GM12864 (cell line): ENCODE measurements at regions not wholly inside any gene's neighbourhood (a gene's known extent, or its start where the extent isn't known, plus 50 kb on each side); places are given as distances from the start of the nearest gene placed in this dataset.

Experiments
- DNase-seq: peaks from one replicate; pipeline ENCODE4 v3.0.0-alpha.2; 2011; ENCODE audit warnings: low read depth
- H3K4me3 ChIP-seq: 2 replicates; pipeline ENCODE4 v1.5.1; 2011; ENCODE audit warnings: mild to moderate bottlenecking, low read depth, low read length, control low read depth
- TF ChIP-seq, protein P1 (sequence below): IDR thresholded peaks from 2 replicates; pipeline ENCODE4 v1.5.1; 2011; ENCODE audit warnings: low read depth, mild to moderate bottlenecking, moderate library complexity, low read length, control low read depth, inconsistent platforms; ENCODE audit errors: missing control alignments

DNA sequence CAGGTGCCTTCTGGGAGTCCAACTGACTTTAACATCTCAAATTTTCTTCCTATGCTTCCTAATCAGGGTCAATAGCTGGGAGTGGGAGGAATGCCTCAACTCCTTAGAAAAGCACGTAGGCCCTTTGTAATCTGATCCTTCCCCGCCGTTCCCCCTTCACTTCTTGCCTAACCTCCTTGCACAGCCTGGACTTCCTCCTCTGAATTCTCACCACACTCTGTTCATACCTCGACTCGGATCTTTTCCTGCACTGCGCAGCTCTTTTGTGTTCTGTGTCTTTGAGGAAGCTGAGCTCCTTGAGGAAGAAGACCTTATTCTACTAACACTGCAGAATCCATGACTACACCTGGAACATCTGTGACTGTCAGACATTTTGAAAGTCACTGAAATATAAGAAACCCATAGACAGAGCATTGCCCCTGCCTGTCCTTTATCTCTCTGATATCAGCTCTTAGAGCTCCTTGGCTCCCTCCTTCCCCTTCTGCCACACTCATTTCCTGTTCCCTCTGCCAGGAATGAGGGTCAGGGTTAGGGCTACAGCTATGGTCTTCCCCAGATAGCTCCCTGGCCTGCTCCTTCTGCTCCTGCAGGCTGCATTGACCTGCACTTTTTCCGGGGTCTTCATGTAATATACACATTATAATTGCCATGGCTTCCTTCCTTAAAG, 140.2 kb upstream of the LDB2 start:
- TF ChIP-seq, protein P1, sequence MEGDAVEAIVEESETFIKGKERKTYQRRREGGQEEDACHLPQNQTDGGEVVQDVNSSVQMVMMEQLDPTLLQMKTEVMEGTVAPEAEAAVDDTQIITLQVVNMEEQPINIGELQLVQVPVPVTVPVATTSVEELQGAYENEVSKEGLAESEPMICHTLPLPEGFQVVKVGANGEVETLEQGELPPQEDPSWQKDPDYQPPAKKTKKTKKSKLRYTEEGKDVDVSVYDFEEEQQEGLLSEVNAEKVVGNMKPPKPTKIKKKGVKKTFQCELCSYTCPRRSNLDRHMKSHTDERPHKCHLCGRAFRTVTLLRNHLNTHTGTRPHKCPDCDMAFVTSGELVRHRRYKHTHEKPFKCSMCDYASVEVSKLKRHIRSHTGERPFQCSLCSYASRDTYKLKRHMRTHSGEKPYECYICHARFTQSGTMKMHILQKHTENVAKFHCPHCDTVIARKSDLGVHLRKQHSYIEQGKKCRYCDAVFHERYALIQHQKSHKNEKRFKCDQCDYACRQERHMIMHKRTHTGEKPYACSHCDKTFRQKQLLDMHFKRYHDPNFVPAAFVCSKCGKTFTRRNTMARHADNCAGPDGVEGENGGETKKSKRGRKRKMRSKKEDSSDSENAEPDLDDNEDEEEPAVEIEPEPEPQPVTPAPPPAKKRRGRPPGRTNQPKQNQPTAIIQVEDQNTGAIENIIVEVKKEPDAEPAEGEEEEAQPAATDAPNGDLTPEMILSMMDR = no peak
- H3K4me3 ChIP-seq = no peak overlapping the region
- no peak for DNase-seq

DNA sequence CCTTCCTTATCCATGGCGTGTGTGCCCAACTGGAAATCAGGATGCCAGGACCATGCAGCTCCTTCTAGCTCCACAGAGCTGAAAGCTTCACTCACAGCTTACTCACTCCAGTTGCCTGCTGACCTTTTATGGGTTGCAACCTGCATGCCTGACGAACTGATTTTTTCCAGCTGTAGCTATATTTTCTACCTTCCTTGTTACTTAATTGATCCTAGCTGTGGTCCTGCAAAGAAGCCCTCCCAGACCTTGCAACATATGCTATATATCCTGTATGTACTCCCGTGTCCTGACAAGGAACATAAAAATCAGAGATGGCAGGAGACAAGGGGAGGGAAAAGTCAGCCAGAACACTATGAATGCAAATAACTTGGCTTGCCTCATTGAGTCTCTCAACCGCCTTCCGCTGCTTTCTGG, 135.3 kb upstream of the LDB2 start:
- TF ChIP-seq, protein P1 = no peak
- no peak overlapping the region for H3K4me3 ChIP-seq
- DNase-seq = no peak

DNA sequence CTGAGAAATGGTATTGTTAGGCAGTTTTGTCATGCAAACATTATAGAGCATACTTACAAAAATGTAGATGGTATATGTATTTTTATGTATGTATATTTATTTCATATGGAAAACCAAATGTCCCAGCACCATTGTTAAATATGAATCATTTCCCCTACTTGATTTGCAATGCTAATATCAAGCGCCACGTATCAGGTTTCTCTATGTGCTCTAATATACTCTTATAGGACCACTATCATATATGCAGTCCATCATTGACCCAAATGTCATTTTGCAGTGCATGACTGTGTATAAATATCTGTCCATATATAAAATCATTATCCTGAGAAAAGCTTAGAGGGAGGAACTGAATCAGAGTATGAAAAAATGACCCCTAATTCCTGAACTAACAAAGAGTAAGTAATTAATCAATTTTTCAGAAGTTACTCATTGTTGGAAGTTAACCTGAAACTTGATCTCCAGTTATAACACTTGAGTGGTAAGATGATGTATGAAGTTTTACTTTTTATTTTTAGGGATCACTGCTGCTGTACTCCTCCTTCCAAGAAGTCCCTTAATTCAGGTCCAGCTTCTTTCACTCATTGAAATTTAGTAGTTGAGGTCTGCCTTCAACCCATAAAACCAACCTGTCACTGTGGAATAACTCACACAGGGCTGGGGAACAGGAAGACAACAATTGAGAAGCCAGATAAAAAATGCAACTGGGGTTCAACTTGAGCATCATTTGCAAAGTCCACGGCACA, 134.8 kb upstream of the LDB2 start:
- DNase-seq = no peak
- TF ChIP-seq, protein P1 = no peak
- H3K4me3 ChIP-seq = no peak overlapping the region

DNA sequence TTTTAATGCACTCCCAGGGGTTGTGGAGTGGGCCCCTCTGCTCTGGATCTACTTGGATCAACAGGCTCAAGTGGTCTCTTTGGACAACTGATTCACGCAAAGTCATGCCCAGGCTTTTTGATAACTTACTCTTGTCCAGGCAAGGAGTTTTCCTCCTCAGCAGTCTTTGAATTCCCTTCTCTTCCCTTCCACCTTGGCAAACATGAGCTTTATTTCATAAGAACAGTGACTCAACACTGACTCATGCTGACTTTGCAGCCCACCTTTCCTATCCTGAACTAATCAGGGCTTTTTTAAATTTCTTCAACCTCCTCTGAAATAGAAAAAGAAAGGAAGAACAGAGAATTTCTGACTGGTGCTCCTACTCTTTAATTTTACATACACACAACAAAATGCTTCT, 132.1 kb upstream of the LDB2 start:
- no peak overlapping the region for H3K4me3 ChIP-seq
- TF ChIP-seq, protein P1 = no peak
- DNase-seq = no peak

DNA sequence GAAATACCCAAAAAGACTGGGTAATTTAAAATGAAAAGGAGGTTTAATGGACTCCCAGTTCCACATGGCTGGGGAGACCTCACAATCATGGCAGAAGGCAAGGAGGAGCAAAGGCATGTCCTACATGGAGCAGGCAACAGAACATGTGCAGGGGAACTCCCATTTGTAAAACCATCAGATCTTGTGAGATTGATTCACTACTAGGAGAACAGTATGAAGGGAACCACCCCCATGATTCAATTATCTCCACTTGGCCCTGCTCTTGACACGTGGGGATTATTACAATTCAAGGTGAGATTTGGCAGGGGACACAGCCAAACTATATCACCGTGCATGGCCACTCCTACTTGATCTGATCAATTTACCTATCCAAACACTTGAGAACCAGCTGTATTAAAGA, 131.5 kb upstream of the LDB2 start:
- TF ChIP-seq, protein P1 = no peak
- H3K4me3 ChIP-seq = no peak overlapping the region
- no peak for DNase-seq

DNA sequence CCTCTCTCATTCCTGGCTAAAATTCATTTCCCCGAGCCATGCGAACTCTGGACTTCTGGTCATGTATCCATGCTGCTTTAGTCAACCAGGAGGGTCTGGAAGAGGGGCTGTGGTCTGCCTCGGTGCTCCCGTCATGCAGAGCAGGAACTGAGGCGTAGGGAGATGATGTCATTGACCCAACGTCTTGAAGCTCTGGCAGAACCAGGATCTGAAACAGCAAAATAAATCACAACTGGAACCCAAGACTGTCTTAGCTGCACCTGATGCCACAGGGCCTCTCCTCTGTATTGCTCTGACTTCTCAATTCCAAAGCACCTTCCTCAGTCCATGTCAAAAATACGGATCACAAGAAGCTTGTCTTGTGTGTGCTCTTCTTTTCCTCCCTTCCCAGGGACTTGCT, 131.0 kb upstream of the LDB2 start:
- no peak for DNase-seq
- no peak overlapping the region for H3K4me3 ChIP-seq
- TF ChIP-seq, protein P1 = no peak
